DMS153 treated with DMSO at 0.1 percent for 48 hours (cell line): ENCODE measurements at regions not wholly inside any gene's neighbourhood (a gene's known extent, or its start where the extent isn't known, plus 50 kb on each side); places are given as distances from the start of the nearest gene placed in this dataset.
A peak's percentile ranks its signal among the peaks of the same experiment; 100 is the strongest.

Experiments
- DNase-seq: peaks from one replicate; lab custom pipeline; 2025; ENCODE audit not compliant: unreplicated experiment; lab: John Stamatoyannopoulos, UW

GRCh38 chrX:69229436-69229835, 64.2 kb upstream of the PJA1 start:
- DNase-seq = no peak

DNA sequence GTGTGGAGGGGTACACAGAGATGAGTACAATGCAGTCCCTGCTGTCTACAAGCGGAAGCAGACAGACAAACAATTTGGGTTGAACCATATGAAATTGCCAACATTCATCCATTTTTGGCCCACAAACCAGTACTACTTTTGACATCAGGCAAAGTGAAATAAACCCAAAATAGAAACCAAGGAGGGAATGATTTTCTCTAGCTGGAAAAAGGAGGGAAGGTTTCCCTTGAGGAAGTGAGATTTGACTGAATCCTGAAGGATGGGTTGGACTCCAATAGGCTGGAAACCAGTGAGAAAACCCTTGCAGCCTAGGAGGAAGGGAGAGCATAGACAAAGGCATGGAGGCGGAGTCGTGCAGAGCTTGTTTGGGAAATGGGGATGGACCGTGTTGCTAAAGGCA, 63.5 kb upstream of the PJA1 start:
- no peak for DNase-seq

DNA sequence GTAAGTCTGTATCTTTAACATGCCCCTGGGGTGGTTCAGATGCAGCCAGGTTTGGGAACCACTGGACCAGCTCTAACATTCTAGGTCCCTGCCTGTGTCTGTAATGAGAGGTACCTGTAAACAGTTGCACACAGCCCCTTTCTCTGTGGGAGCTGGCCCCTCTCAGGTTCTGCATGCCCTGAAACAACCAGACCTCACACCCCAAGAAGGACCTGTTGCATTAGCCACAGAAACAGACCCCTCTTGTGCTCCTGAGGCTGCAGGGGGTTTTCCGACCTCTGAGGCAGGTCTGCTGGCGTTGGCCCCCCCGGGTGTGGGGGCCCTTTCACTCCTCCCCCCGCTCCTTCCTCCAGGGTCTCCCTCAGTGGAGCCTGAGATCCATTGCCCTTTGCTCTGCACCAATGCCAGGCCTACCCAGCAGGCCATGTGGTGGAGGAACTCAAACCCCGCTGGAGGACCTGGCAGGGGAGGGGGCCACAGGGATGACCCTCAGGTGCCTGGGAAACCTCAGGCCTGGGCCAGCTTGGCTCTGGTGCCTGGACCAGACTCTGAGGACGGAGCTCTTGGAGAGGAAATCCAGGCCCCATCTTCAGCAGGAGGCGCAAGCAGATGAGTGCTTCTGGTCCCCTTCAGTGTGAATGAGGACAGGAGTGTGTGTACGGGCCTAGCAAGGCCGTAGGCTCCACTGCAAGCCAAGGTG, 61.4 kb upstream of the PJA1 start:
- DNase-seq = no peak

GRCh38 chrX:69222103-69223090, 57.1 kb upstream of the PJA1 start:
- DNase-seq = peak; percentile 22

DNA sequence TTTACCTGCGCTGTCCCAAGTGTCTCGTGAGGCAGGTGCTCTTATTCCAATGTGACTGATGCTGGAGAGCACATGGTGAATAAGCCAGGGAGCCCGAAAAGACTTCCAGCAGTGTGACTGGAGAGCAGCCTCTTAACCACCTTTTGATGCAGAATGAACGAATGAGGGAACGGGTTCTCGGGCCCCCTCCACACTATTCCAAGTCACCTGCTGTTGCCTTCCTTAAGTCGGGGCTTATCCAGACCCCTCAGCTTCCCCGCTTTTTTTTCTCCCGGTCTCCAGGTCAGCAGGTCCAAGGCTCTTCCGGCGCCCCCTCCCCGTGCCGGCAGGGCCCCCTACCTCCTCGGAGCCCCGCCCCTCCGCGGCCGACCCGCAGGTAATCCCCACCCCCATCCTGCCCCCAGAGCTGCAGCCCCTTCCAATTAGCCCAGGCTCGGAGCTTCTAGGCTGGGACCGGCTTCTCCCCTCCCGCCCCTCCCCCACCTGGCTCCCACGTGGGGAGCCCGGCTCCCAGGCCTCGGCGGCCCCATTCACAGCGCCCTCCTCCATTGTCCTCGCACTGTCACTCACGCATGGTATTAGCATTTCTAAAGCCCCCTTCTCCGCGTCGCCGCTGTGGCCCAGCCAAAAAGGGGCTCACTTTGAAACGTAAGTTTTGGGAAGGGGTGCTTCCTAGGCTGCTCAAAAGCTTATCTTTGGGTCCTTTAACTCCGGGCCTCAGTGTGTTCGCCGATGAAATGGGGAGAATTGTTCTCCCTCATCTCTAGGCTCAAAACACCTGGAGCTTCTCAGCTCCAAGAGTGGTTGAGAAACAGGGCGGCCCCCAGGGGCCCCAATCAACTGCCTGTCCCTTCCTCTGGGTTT, 56.2 kb upstream of the PJA1 start:
- no peak for DNase-seq

GRCh38 chrX:69218407-69218997, 53.2 kb upstream of the PJA1 start:
- no peak for DNase-seq

GRCh38 chrX:69216911-69217310, 51.7 kb upstream of the PJA1 start:
- DNase-seq = no peak

DNA sequence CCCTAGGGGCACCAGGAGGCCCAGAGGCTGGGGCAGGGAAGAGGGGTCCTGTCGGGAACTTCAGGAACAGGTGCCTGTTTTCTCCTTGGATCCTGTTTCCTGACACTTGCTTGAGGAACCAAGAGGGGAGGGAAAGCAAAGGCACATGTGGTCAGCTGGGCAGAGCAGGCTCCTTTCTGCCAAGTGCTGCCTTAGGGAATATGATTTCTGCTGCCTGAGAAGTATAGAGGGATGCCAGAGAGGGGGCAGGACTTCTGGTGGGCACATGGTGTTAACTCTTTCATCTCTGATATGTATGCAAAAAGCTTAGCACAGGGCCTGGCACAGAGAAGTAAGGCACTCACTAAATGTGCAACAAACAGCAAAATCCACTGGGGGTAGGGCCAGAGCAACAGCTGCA, 51.2 kb upstream of the PJA1 start:
- DNase-seq = no peak

GRCh38 chrX:69215161-69215875, 50.1 kb upstream of the PJA1 start:
- no peak for DNase-seq
